Uterus (tissue), 3 donors: ENCODE measurements at regions not wholly inside any gene's neighbourhood (a gene's known extent, or its start where the extent isn't known, plus 50 kb on each side); places are given as distances from the start of the nearest gene placed in this dataset.

Source experiments
- DNase-seq, 2 donors: peaks; one replicate each; pipeline ENCODE4 v3.0.0-alpha.2; 2019 to 2020
- H3K27ac ChIP-seq, 2 donors: fragments of 200-600 bp; sonication (generic); 1 replicate in 1 of 2; 2 replicates in 1 of 2; pipeline ENCODE4 v1.5.1; 2016 to 2018
- H3K27me3 ChIP-seq, 2 donors: fragments of 200-600 bp; sonication (generic); one replicate each; pipeline ENCODE4 v1.5.1; 2018 to 2019; ENCODE audit warnings: control low read depth in 1 of 2
- H3K36me3 ChIP-seq, 2 donors: fragments of 200-600 bp; sonication (generic); one replicate each; pipeline ENCODE4 v1.5.1; 2019; ENCODE audit warnings: control low read depth in 1 of 2
- H3K4me1 ChIP-seq, 2 donors: fragments of 200-600 bp; sonication (generic); one replicate each; pipeline ENCODE4 v1.5.1; 2018 to 2019; ENCODE audit warnings: control low read depth in 1 of 2
- H3K4me3 ChIP-seq, 2 donors: fragments of 200-600 bp; sonication (generic); 1 replicate in 1 of 2; 2 replicates in 1 of 2; pipeline ENCODE4 v1.5.1; 2018 to 2019; ENCODE audit warnings: mild to moderate bottlenecking in 1 of 2
- H3K9me3 ChIP-seq, 2 donors: fragments of 200-600 bp; sonication (generic); one replicate each; pipeline ENCODE4 v1.5.1; 2019; ENCODE audit warnings: control low read depth in 1 of 2
- POLR2A ChIP-seq, 2 donors: fragments of 450-650 bp; IDR thresholded peaks; one replicate each; pipeline ENCODE4 v1.6.1; 2016; ENCODE audit warnings: antibody characterized with exemption in 2 of 2, mild to moderate bottlenecking in 1 of 2, moderate library complexity in 1 of 2
- intact Hi-C: fragments of 100-400 bp; cut with DNase I; formaldehyde crosslinking; loops from one replicate; pipeline ENCODE4 v1.15.1; 2023; ENCODE audit warnings: low total_unique reads
- TF ChIP-seq, protein P1 (sequence below), 4 experiments: fragments of 200-600 bp in 2 of 4; fragments of 450-650 bp in 2 of 4; sonication (generic) in 2 of 4; IDR thresholded peaks; one replicate each; pipeline ENCODE4 v1.5.1; 2016 to 2019; ENCODE audit warnings: antibody characterized with exemption in 4 of 4, mild to moderate bottlenecking in 2 of 4, moderate library complexity in 1 of 4
- donor health status: DM: yes; HTN: yes; CAD: no.

- Histone ChIP-seq H3K36me3 (no peaks in the 10 kb centered on the region), H3K4me1 (no peaks in the 10 kb centered on the region), H3K27ac (no peak overlapping the region), H3K27me3 (no peaks in the 10 kb centered on the region), H3K4me3 (no peak overlapping the region), H3K9me3 (no peaks in the 10 kb centered on the region)
- intact Hi-C loops = no loop called here
- DNase-seq = no peak
- no peak for TF ChIP-seq POLR2A (IDR thresholded peaks at IDR 0.05)
- TF ChIP-seq, protein P1, sequence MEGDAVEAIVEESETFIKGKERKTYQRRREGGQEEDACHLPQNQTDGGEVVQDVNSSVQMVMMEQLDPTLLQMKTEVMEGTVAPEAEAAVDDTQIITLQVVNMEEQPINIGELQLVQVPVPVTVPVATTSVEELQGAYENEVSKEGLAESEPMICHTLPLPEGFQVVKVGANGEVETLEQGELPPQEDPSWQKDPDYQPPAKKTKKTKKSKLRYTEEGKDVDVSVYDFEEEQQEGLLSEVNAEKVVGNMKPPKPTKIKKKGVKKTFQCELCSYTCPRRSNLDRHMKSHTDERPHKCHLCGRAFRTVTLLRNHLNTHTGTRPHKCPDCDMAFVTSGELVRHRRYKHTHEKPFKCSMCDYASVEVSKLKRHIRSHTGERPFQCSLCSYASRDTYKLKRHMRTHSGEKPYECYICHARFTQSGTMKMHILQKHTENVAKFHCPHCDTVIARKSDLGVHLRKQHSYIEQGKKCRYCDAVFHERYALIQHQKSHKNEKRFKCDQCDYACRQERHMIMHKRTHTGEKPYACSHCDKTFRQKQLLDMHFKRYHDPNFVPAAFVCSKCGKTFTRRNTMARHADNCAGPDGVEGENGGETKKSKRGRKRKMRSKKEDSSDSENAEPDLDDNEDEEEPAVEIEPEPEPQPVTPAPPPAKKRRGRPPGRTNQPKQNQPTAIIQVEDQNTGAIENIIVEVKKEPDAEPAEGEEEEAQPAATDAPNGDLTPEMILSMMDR (IDR thresholded peaks at IDR 0.05) = no peak
Observed at GRCh38 chr4:98744372-98745150, 86.2 kb upstream of the TSPAN5 start.

DNA sequence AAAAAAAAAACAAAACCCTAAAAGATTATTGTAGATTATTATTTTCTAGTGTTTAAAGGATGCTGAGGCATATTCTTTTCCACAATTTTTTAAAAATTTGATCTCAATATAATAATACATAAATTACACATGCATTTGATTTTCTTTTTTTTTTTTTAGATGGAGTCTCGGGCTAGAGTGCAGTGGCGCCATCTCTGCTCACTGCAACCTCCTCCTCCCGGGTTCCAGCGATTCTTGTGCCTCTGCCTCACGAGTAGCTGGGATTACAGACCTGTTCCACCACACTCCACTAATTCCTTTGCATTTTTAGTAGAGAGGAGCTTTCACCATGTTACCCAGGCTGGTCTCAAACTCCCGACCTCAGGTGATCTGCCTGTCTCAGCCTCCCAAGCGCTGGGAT lies 83.5 kb upstream of the TSPAN5 start:
- Histone ChIP-seq H3K27me3 (no peaks in the 10 kb centered on the region), H3K9me3 (no peaks in the 10 kb centered on the region), H3K36me3 (no peaks in the 10 kb centered on the region), H3K4me3 (no peak overlapping the region), H3K27ac (no peak overlapping the region), H3K4me1 (no peaks in the 10 kb centered on the region)
- no peak for DNase-seq
- TF ChIP-seq, protein P1 (IDR thresholded peaks at IDR 0.05) = no peak
- no peak for TF ChIP-seq POLR2A (IDR thresholded peaks at IDR 0.05)
- intact Hi-C loops = no loop called here

DNA sequence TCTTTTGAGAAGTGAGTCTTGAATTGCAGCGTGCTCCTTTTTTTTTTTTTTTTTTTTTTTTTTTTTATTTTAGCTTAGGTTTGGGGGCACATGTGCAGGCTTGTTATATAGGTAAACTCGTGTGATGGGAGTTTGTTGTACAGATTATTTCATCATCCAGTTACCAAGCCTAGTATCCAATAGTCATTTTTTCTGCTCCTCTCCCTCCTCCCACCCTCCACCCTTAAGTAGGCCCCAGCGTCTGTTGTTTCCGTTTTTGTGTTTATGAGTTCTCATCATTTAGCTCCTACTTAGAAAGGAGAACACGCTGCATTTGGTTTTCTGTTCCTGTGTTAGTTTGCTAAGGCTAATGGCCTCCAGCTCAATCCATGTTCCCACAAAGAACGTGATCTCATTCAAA lies 81.3 kb upstream of the TSPAN5 start:
- Histone ChIP-seq H3K4me3 (no peak overlapping the region), H3K27ac (no peak overlapping the region), H3K27me3 (no peaks in the 10 kb centered on the region), H3K4me1 (no peaks in the 10 kb centered on the region), H3K36me3 (no peaks in the 10 kb centered on the region), H3K9me3 (no peaks in the 10 kb centered on the region)
- intact Hi-C loops = no loop called here
- no peak for DNase-seq
- TF ChIP-seq, protein P1 (IDR thresholded peaks at IDR 0.05) = no peak
- no peak for TF ChIP-seq POLR2A (IDR thresholded peaks at IDR 0.05)

DNA sequence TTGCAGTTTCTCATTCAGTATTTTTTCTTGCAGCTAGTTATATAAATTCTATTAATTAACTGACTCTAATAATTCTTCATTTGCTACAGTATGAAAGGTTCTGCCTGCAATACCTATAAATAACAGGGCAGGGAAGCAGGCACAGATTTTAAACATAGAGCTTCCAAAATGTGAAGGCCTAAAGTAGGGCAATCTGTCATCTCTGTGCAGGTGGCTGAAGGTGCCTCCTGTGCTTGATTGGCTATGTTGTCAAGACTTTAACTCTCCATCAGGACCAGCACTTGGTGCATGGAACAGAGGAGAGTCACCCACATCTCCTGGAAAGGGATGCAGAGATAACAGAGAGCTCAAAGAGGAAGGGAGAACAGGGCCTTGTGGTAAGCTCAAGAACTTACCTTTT lies 75.2 kb upstream of the TSPAN5 start:
- no peak for TF ChIP-seq POLR2A (IDR thresholded peaks at IDR 0.05)
- TF ChIP-seq, protein P1 (IDR thresholded peaks at IDR 0.05) = no peak
- Histone ChIP-seq H3K4me1 (no peaks in the 10 kb centered on the region), H3K9me3 (no peaks in the 10 kb centered on the region), H3K4me3 (no peak overlapping the region), H3K36me3 (no peaks in the 10 kb centered on the region), H3K27me3 (no peaks in the 10 kb centered on the region), H3K27ac (no peak overlapping the region)
- DNase-seq = no peak
- intact Hi-C loops = no loop called here

DNA sequence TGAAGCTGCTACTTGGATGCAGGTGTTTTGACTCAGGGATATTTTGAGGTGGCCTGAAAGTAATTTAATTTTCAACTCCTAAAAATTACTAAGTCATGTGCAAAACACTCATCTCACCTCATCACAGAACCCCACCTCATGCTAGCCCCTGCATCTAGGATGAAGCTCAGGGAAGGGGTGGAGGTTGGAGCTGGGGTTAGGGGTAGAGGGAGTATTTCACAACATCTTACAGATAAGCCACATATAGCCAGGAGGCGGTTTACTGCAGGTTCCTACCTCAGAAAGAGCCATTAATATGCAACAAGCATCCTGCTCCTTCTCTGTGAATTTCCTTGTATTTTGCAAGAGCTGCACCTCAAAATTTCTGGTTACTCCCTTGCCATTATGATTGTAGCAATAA lies 70.5 kb upstream of the TSPAN5 start:
- no peak for DNase-seq
- intact Hi-C loops = no loop called here
- Histone ChIP-seq H3K36me3 (no peaks in the 10 kb centered on the region), H3K9me3 (no peaks in the 10 kb centered on the region), H3K27me3 (no peaks in the 10 kb centered on the region), H3K27ac (no peak overlapping the region), H3K4me1 (no peaks in the 10 kb centered on the region), H3K4me3 (no peak overlapping the region)
- TF ChIP-seq, protein P1 (IDR thresholded peaks at IDR 0.05) = no peak
- TF ChIP-seq POLR2A (IDR thresholded peaks at IDR 0.05) = no peak
